K562 (cell line): ENCODE measurements at regions not wholly inside any gene's neighbourhood (a gene's known extent, or its start where the extent isn't known, plus 50 kb on each side); places are given as distances from the start of the nearest gene placed in this dataset.

Experiments used
- ATAC-seq: fragments of 200-7000 bp; cut with Tn5 transposase; 3 replicates; pipeline ENCODE4 v1.9.1; 2020; ENCODE audit warnings: moderate library complexity
- BruUV-seq: library from RNA; stranded (reverse); fragments of 400-500 nt; replicated peaks from 2 replicates; lab custom pipeline; 2021; lab: Mats Ljungman, UMichigan
- CTCF ChIA-PET: fragments of 300-600 bp; formaldehyde crosslinking; extraction: SDS; loops from one replicate; lab custom pipeline; 2021; ENCODE audit warnings: low intra/inter-chr PET ratio; lab: Yijun Ruan, JAX
- POLR2A ChIA-PET: fragments of 300-600, 350-650 bp; sonication (Branson Sonifier 250); formaldehyde crosslinking; extraction: SDS; loops from one replicate; lab custom pipeline; 2021; ENCODE audit warnings: antibody characterized with exemption, inconsistent platforms; lab: Yijun Ruan, JAX
- DNase-seq, 4 experiments: peaks; one replicate each; pipeline versions ENCODE4 v3.0.0 to v3.0.0-alpha.2; 2011 to 2018; ENCODE audit warnings: low spot score in 3 of 4, mixed read lengths in 3 of 4; ENCODE audit errors: extremely low read depth in 1 of 4
- FAIRE-seq: peaks from 2 replicates; lab custom pipeline; 2011; peaks lifted over from hg19 to GRCh38; lab: Jason Lieb, UNC
- H2AFZ ChIP-seq: 2 replicates; pipeline ENCODE4 v1.6.0; 2011; ENCODE audit warnings: low read depth, low read length, control low read depth, inconsistent platforms
- H3K27ac ChIP-seq: fragments of 200-600 bp; 3 replicates; pipeline ENCODE4 v1.8.0; 2011; ENCODE audit warnings: low read depth, mild to moderate bottlenecking, control low read depth, inconsistent platforms, low read length, moderate library complexity, mixed read lengths; ENCODE audit errors: extremely low read depth
- H3K27me3 ChIP-seq, 2 experiments: fragments of 300-600 bp in 1 of 2; 2 replicates in 1 of 2; 3 replicates in 1 of 2; pipeline versions ENCODE4 v1.6.0 to v1.8.0; 2011; ENCODE audit warnings: inconsistent platforms in 2 of 2, low read length in 2 of 2, mild to moderate bottlenecking in 1 of 2, mixed read lengths in 1 of 2, moderate library complexity in 1 of 2; ENCODE audit not compliant: control insufficient read depth in 2 of 2, insufficient read depth in 2 of 2
- H3K36me3 ChIP-seq: fragments of 300-600 bp; 3 replicates; pipeline ENCODE4 v1.8.0; 2011; ENCODE audit warnings: mild to moderate bottlenecking, low read length, inconsistent platforms; ENCODE audit not compliant: control insufficient read depth, insufficient read depth
- H3K4me1 ChIP-seq, 2 experiments: fragments of 200-600 bp in 1 of 2; replicated peaks in 1 of 2; 2 replicates in 1 of 2; 3 replicates in 1 of 2; pipeline versions ENCODE4 v1.5.1 to v1.8.0; 2011; ENCODE audit warnings: inconsistent platforms in 2 of 2, low read length in 2 of 2, mild to moderate bottlenecking in 1 of 2, mixed read lengths in 1 of 2, moderate library complexity in 1 of 2; ENCODE audit not compliant: control insufficient read depth in 2 of 2, insufficient read depth in 2 of 2
- H3K4me2 ChIP-seq: 2 replicates; pipeline ENCODE4 v1.6.1; 2011; ENCODE audit warnings: low read length, control low read depth, inconsistent platforms, mixed read lengths; ENCODE audit not compliant: insufficient read depth
- H3K4me3 ChIP-seq: fragments of 200-600 bp; sonication (generic), shearing (Covaris generic); 2 replicates; pipeline ENCODE4 v1.5.1; 2016; ENCODE audit warnings: control low read depth, inconsistent platforms
- H3K79me2 ChIP-seq: fragments of 200-600 bp; 3 replicates; pipeline ENCODE4 v1.8.0; 2011; ENCODE audit warnings: low read length, inconsistent platforms; ENCODE audit not compliant: control insufficient read depth, insufficient read depth
- H3K9ac ChIP-seq, 2 experiments: 2 replicates each; pipeline versions ENCODE4 v1.6.0 to v1.6.1; 2011; ENCODE audit warnings: low read depth in 2 of 2, low read length in 2 of 2, control low read depth in 1 of 2, inconsistent platforms in 1 of 2, mild to moderate bottlenecking in 1 of 2, mixed read lengths in 1 of 2; ENCODE audit not compliant: insufficient read depth in 1 of 2
- H3K9me1 ChIP-seq: one replicate; pipeline ENCODE4 v1.6.0; 2011; ENCODE audit warnings: inconsistent platforms, mild to moderate bottlenecking, low read length, moderate library complexity; ENCODE audit not compliant: control insufficient read depth, insufficient read depth
- H3K9me3 ChIP-seq: replicated peaks from 2 replicates; pipeline ENCODE4 v1.5.1; 2011; ENCODE audit warnings: low read depth, low read length, inconsistent platforms; ENCODE audit not compliant: control insufficient read depth, insufficient read depth
- H4K20me1 ChIP-seq: replicated peaks from 2 replicates; pipeline ENCODE4 v1.6.1; 2011; ENCODE audit warnings: low read length, inconsistent platforms, mixed read lengths; ENCODE audit not compliant: control insufficient read depth, insufficient read depth
- BCL6 ChIP-seq: fragments of 250-450 bp; sonication (Bioruptor Pico); IDR thresholded peaks from 2 replicates; pipeline ENCODE4 v1.4.0; 2020
- FIP1L1 ChIP-seq: fragments of 200-400 bp; formaldehyde crosslinking; IDR thresholded peaks from 2 replicates; pipeline ENCODE4 v1.6.1; 2018; ENCODE audit warnings: mild to moderate bottlenecking, low read depth, low read length; ENCODE audit not compliant: poor library complexity, severe bottlenecking
- HNRNPK ChIP-seq: fragments of 200-400 bp; formaldehyde crosslinking; IDR thresholded peaks from one replicate; pipeline ENCODE4 v1.6.1; 2018; ENCODE audit warnings: mild to moderate bottlenecking, low read depth, low read length; ENCODE audit not compliant: poor library complexity, severe bottlenecking
- POLR2AphosphoS2 ChIP-seq: IDR thresholded peaks from 2 replicates; pipeline ENCODE4 v1.6.1; 2012; ENCODE audit warnings: low read length, improper control_type of control experiment
- RAD51 ChIP-seq: fragments of 450-650 bp; IDR thresholded peaks from 2 replicates; pipeline ENCODE4 v1.7.1; 2016; ENCODE audit warnings: low read depth, mild to moderate bottlenecking, borderline replicate concordance
- RB1 ChIP-seq: fragments of 450-650 bp; IDR thresholded peaks from 2 replicates; pipeline ENCODE4 v1.6.1; 2017; ENCODE audit warnings: low read depth, mild to moderate bottlenecking
- ZEB2 ChIP-seq: fragments of 450-650 bp; IDR thresholded peaks from 2 replicates; pipeline ENCODE4 v1.6.1; 2016
- ZNF57 ChIP-seq: fragments of 450-650 bp; formaldehyde crosslinking; IDR thresholded peaks from 2 replicates; pipeline ENCODE4 v1.4.0; 2020; ENCODE audit warnings: mild to moderate bottlenecking, moderate library complexity
- WGBS: fragments of 100-300 bp; shearing (Covaris generic); methylation state at CpG from one replicate; pipeline ENCODE4 v1.1.6; 2016; ENCODE audit warnings: low coverage, mixed read lengths; ENCODE audit not compliant: insufficient coverage; ENCODE audit errors: missing lambda C conversion rate; 5-methylcytosine and 5-hydroxymethylcytosine counted together
- in situ Hi-C: fragments of 300-500 bp; cut with MboI; formaldehyde crosslinking; loops from 4 replicates; pipeline ENCODE4 v1.15.0; 2018; ENCODE audit warnings: inconsistent platforms, mixed read lengths
- intact Hi-C: fragments of 100-400 bp; cut with micrococcal nuclease; formaldehyde crosslinking; loops from 2 replicates; pipeline ENCODE4 v1.14.2; 2022
- TF ChIP-seq, protein P1 (sequence below): fragments of 250-450 bp; sonication (Bioruptor Pico); IDR thresholded peaks from 2 replicates; pipeline ENCODE4 v1.8.0; 2021; ENCODE audit warnings: moderate library complexity, mild to moderate bottlenecking, inconsistent platforms
- TF ChIP-seq, protein P2 (sequence below), 2 experiments: IDR thresholded peaks in 1 of 2; conservative IDR thresholded peaks in 1 of 2; 2 replicates each; pipeline ENCODE4 v1.6.1; 2016; ENCODE audit warnings: low read depth in 2 of 2, mild to moderate bottlenecking in 1 of 2, missing compliant biosample characterization in 1 of 2, missing genetic modification characterization in 1 of 2, moderate library complexity in 1 of 2
- TF ChIP-seq, protein P3 (sequence below): fragments of 450-650 bp; formaldehyde crosslinking; IDR thresholded peaks from 2 replicates; pipeline ENCODE4 v1.4.0; 2020; ENCODE audit warnings: mild to moderate bottlenecking, mixed read lengths
- TF ChIP-seq, protein P4 (sequence below): sonication (generic); formaldehyde crosslinking; IDR thresholded peaks from 2 replicates; pipeline ENCODE4 v1.8.0; 2022; ENCODE audit warnings: mild to moderate bottlenecking, low read depth, missing genetic modification reagents

DNA sequence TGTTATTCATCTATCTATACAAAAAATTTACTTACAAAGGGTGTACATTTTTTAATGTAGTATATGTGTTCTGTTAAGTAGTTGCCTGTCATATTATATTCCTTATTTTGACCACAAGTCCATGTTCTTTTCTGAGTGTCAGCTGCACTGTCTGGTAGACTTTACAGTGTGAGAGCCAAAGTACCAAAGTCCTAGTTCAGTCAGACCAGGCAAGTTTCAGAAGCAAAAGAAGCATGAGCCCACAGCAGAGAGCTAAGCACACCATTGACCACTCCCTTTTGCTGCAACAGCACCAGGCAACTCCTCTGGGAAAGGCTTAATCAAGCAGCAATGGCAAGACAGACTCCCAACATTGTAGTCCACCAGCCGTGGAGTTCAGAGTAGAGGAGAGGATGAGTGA, 631.9 kb upstream of the PKN2 start (continued):
- TF ChIP-seq ZNF57 (no peak), RB1 (no peak), RAD51 (no peak), POLR2AphosphoS2 (no peak), BCL6 (CRISPR knock-in tag) (no peak), HNRNPK (no peak), FIP1L1 (no peak), ZEB2 (no peak)
- TF ChIP-seq, protein P1, sequence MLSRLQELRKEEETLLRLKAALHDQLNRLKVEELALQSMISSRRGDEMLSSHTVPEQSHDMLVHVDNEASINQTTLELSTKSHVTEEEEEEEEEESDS (CRISPR knock-in tag) = no peak
- TF ChIP-seq, protein P2, sequence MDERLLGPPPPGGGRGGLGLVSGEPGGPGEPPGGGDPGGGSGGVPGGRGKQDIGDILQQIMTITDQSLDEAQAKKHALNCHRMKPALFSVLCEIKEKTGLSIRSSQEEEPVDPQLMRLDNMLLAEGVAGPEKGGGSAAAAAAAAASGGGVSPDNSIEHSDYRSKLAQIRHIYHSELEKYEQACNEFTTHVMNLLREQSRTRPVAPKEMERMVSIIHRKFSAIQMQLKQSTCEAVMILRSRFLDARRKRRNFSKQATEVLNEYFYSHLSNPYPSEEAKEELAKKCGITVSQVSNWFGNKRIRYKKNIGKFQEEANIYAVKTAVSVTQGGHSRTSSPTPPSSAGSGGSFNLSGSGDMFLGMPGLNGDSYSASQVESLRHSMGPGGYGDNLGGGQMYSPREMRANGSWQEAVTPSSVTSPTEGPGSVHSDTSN (CRISPR knock-in tag; IDR thresholded peaks at IDR 0.05; ENCODE audit: low read depth) = no peak
- TF ChIP-seq, protein P2 (tag; conservative IDR thresholded peaks at IDR 0.05; ENCODE audit: low read depth) = no peak

DNA sequence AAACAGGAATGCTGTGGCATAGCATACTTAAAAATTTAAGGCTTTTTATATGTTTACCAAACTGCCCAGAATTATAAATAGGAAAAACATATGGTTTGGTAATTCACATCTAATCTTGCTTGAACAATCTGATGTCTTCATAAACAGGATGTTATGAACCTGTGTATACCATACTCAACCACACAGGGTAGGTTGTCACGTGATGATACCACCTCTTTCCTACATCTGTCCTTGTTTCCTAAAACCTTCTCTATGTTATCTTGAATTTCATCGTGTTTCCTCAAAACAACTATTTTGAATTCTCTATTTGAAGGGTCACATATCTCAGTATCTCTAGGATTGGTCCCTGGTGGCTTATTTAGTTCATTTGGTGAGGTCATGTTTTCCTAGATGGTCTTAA, 631.0 kb upstream of the PKN2 start:
- FAIRE-seq (no peak), DNase-seq (no peak), ATAC-seq (no peak)
- Histone ChIP-seq H3K9me1 (no peaks in the 10 kb centered on the region), H3K27ac (no peak overlapping the region), H3K79me2 (no peaks in the 10 kb centered on the region), H3K4me3 (no peak overlapping the region), H4K20me1 (no peaks in the 10 kb centered on the region), H3K4me2 (no peak overlapping the region), H2AFZ (no peak overlapping the region), H3K9me3 (no peaks in the 10 kb centered on the region), H3K27me3 (no peaks in the 10 kb centered on the region), H3K9ac (no peak overlapping the region), H3K4me1 (no peaks in the 10 kb centered on the region), H3K36me3 (no peaks in the 10 kb centered on the region)
- WGBS = 0% methylated on average over 2 of the region's 2 CpGs
- CTCF ChIA-PET = no interaction called here
- POLR2A ChIA-PET = no interaction called here
- intact Hi-C loops (no loop called here), in situ Hi-C loops (no loop called here)
- TF ChIP-seq, protein P3, sequence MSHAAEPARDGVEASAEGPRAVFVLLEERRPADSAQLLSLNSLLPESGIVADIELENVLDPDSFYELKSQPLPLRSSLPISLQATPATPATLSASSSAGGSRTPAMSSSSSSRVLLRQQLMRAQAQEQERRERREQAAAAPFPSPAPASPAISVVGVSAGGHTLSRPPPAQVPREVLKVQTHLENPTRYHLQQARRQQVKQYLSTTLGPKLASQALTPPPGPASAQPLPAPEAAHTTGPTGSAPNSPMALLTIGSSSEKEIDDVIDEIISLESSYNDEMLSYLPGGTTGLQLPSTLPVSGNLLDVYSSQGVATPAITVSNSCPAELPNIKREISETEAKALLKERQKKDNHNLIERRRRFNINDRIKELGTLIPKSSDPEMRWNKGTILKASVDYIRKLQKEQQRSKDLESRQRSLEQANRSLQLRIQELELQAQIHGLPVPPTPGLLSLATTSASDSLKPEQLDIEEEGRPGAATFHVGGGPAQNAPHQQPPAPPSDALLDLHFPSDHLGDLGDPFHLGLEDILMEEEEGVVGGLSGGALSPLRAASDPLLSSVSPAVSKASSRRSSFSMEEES (CRISPR knock-in tag) = peak; percentile 82
- TF ChIP-seq, protein P4, sequence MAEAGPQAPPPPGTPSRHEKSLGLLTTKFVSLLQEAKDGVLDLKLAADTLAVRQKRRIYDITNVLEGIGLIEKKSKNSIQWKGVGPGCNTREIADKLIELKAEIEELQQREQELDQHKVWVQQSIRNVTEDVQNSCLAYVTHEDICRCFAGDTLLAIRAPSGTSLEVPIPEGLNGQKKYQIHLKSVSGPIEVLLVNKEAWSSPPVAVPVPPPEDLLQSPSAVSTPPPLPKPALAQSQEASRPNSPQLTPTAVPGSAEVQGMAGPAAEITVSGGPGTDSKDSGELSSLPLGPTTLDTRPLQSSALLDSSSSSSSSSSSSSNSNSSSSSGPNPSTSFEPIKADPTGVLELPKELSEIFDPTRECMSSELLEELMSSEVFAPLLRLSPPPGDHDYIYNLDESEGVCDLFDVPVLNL (CRISPR knock-in tag) = no peak
- BruUV-seq = no TSS peak
